ENCODE measurements at regions not wholly inside any gene's neighbourhood (a gene's known extent, or its start where the extent isn't known, plus 50 kb on each side); places are given as distances from the start of the nearest gene placed in this dataset.

GRCh38 chr21:16594191-16594590, 864.4 kb downstream of the USP25 start:
- no peaks in the 10 kb centered on the region for H3K4me1 Mint-ChIP-seq
- no peaks in the 10 kb centered on the region for H3K9me3 ChIP-seq
- no peak overlapping the region for H3K27ac Mint-ChIP-seq
- no peaks in the 10 kb centered on the region for H3K27me3 ChIP-seq (replicated peaks in 1 of 2; ENCODE audit: control insufficient read depth in 2 of 2, extremely low read depth in 1 of 2, insufficient read depth in 2 of 2, low read length in 1 of 2)
- H3K27me3 Mint-ChIP-seq, result no peaks in the 10 kb centered on the region
- ChIA-PET POLR2A (no interaction called here), CTCF (interaction anchor here in 1 of 2 donors (0.7 kb wide), 1 partner anchor 15 kb away, joined by 3 read pairs; no protein-coding TSS in a partner anchor)
- ATAC-seq (replicated peaks in 1 of 4), result no peak
- peaks cover 3 to 13% (median 7%) of the 10 kb centered on the region in 3 donors for H3K9me3 Mint-ChIP-seq
- no peak for DNase-seq
- H3K36me3 ChIP-seq (ENCODE audit: control insufficient read depth in 2 of 2, extremely low read depth in 1 of 2, insufficient read depth in 1 of 2, low read length in 1 of 2), result no peaks in the 10 kb centered on the region
- no peak overlapping the region for H3K4me3 Mint-ChIP-seq
- no peaks in the 10 kb centered on the region for H3K4me1 ChIP-seq (ENCODE audit: control insufficient read depth in 1 of 2, extremely low read depth in 1 of 2, insufficient read depth in 2 of 2, low read length in 2 of 2)
- WGBS (ENCODE audit: insufficient coverage), result no CpG with 5 or more reads among the region's 1 CpG
- H3K4me3 ChIP-seq (ENCODE audit: control insufficient read depth in 1 of 2, extremely low read depth in 1 of 2, low read length in 1 of 2), result no peak overlapping the region
- H3K36me3 Mint-ChIP-seq, result no peaks in the 10 kb centered on the region
- H3K27ac ChIP-seq (ENCODE audit: low read length), result no peak overlapping the region

- H3K27ac ChIP-seq (ENCODE audit: low read length), result no peak overlapping the region
- ChIA-PET CTCF (no interaction called here), POLR2A (no interaction called here)
- Mint-ChIP-seq H3K4me1 (no peaks in the 10 kb centered on the region), H3K4me3 (no peak overlapping the region), H3K36me3 (no peaks in the 10 kb centered on the region), H3K9me3 (peaks cover 3 to 13% (median 7%) of the 10 kb centered on the region in 3 donors), H3K27me3 (no peaks in the 10 kb centered on the region), H3K27ac (no peak overlapping the region)
- no peaks in the 10 kb centered on the region for H3K4me1 ChIP-seq (ENCODE audit: control insufficient read depth in 1 of 2, extremely low read depth in 1 of 2, insufficient read depth in 2 of 2, low read length in 2 of 2)
- ATAC-seq (replicated peaks in 1 of 4) (no peak), DNase-seq (no peak)
- no peaks in the 10 kb centered on the region for H3K36me3 ChIP-seq (ENCODE audit: control insufficient read depth in 2 of 2, extremely low read depth in 1 of 2, insufficient read depth in 1 of 2, low read length in 1 of 2)
- no peaks in the 10 kb centered on the region for H3K27me3 ChIP-seq (replicated peaks in 1 of 2; ENCODE audit: control insufficient read depth in 2 of 2, extremely low read depth in 1 of 2, insufficient read depth in 2 of 2, low read length in 1 of 2)
- H3K9me3 ChIP-seq, result no peaks in the 10 kb centered on the region
- no peak overlapping the region for H3K4me3 ChIP-seq (ENCODE audit: control insufficient read depth in 1 of 2, extremely low read depth in 1 of 2, low read length in 1 of 2)
- WGBS (ENCODE audit: insufficient coverage), result no CpG with 5 or more reads among the region's 4 CpGs
Measured at GRCh38 chr21:16596369-16596768, 866.6 kb downstream of the USP25 start.

- 90% methylated on average over 2 of the region's 7 CpGs for WGBS (ENCODE audit: insufficient coverage)
- H3K4me3 ChIP-seq (ENCODE audit: control insufficient read depth in 1 of 2, extremely low read depth in 1 of 2, low read length in 1 of 2), result no peak overlapping the region
- CTCF ChIA-PET, result no interaction called here
Measured at GRCh38 chr21:16597753-16598152, 868.0 kb downstream of the USP25 start.

GRCh38 chr21:16605597-16605996, 875.8 kb downstream of the USP25 start:
- WGBS (ENCODE audit: insufficient coverage), result 43% methylated on average over 2 of the region's 5 CpGs
- H3K9me3 Mint-ChIP-seq, result peaks cover 0 to 12% (median 5%) of the 10 kb centered on the region in 3 donors
- Histone ChIP-seq H3K36me3 (ENCODE audit: control insufficient read depth in 2 of 2, extremely low read depth in 1 of 2, insufficient read depth in 1 of 2, low read length in 1 of 2) (no peaks in the 10 kb centered on the region), H3K4me3 (ENCODE audit: control insufficient read depth in 1 of 2, extremely low read depth in 1 of 2, low read length in 1 of 2) (no peak overlapping the region), H3K27ac (ENCODE audit: low read length) (no peak overlapping the region), H3K4me1 (ENCODE audit: control insufficient read depth in 1 of 2, extremely low read depth in 1 of 2, insufficient read depth in 2 of 2, low read length in 2 of 2) (no peaks in the 10 kb centered on the region), H3K9me3 (no peaks in the 10 kb centered on the region), H3K27me3 (replicated peaks in 1 of 2; ENCODE audit: control insufficient read depth in 2 of 2, extremely low read depth in 1 of 2, insufficient read depth in 2 of 2, low read length in 1 of 2) (no peaks in the 10 kb centered on the region)
- no peaks in the 10 kb centered on the region for H3K27me3 Mint-ChIP-seq
- no peak overlapping the region for H3K4me3 Mint-ChIP-seq
- ChIA-PET POLR2A (no interaction called here), CTCF (no interaction called here)
- H3K27ac Mint-ChIP-seq, result no peak overlapping the region
- ATAC-seq (replicated peaks in 1 of 4), result no peak
- H3K36me3 Mint-ChIP-seq, result no peaks in the 10 kb centered on the region
- DNase-seq, result no peak
- H3K4me1 Mint-ChIP-seq, result no peaks in the 10 kb centered on the region

More at GRCh38 chr21:16597753-16598152, 868.0 kb downstream of the USP25 start:
- no peaks in the 10 kb centered on the region for H3K4me1 Mint-ChIP-seq
- POLR2A ChIA-PET, result no interaction called here
- Histone ChIP-seq H3K4me1 (ENCODE audit: control insufficient read depth in 1 of 2, extremely low read depth in 1 of 2, insufficient read depth in 2 of 2, low read length in 2 of 2) (no peaks in the 10 kb centered on the region), H3K36me3 (ENCODE audit: control insufficient read depth in 2 of 2, extremely low read depth in 1 of 2, insufficient read depth in 1 of 2, low read length in 1 of 2) (no peaks in the 10 kb centered on the region), H3K27me3 (replicated peaks in 1 of 2; ENCODE audit: control insufficient read depth in 2 of 2, extremely low read depth in 1 of 2, insufficient read depth in 2 of 2, low read length in 1 of 2) (no peaks in the 10 kb centered on the region), H3K27ac (ENCODE audit: low read length) (no peak overlapping the region), H3K9me3 (no peaks in the 10 kb centered on the region)
- H3K27me3 Mint-ChIP-seq, result no peaks in the 10 kb centered on the region
- no peak overlapping the region for H3K27ac Mint-ChIP-seq
- peaks cover 3 to 11% (median 4%) of the 10 kb centered on the region in 3 donors for H3K9me3 Mint-ChIP-seq
- H3K36me3 Mint-ChIP-seq, result no peaks in the 10 kb centered on the region
- ATAC-seq (replicated peaks in 1 of 4), result no peak
- DNase-seq, result no peak
- H3K4me3 Mint-ChIP-seq, result no peak overlapping the region

GRCh38 chr21:16606271-16606670, 876.5 kb downstream of the USP25 start:
- Histone ChIP-seq H3K9me3 (no peaks in the 10 kb centered on the region), H3K27ac (ENCODE audit: low read length) (no peak overlapping the region), H3K4me3 (ENCODE audit: control insufficient read depth in 1 of 2, extremely low read depth in 1 of 2, low read length in 1 of 2) (no peak overlapping the region), H3K27me3 (replicated peaks in 1 of 2; ENCODE audit: control insufficient read depth in 2 of 2, extremely low read depth in 1 of 2, insufficient read depth in 2 of 2, low read length in 1 of 2) (no peaks in the 10 kb centered on the region), H3K4me1 (ENCODE audit: control insufficient read depth in 1 of 2, extremely low read depth in 1 of 2, insufficient read depth in 2 of 2, low read length in 2 of 2) (no peaks in the 10 kb centered on the region), H3K36me3 (ENCODE audit: control insufficient read depth in 2 of 2, extremely low read depth in 1 of 2, insufficient read depth in 1 of 2, low read length in 1 of 2) (no peaks in the 10 kb centered on the region)
- no peaks in the 10 kb centered on the region for H3K27me3 Mint-ChIP-seq
- no peaks in the 10 kb centered on the region for H3K36me3 Mint-ChIP-seq
- H3K4me1 Mint-ChIP-seq, result no peaks in the 10 kb centered on the region
- no peak overlapping the region for H3K4me3 Mint-ChIP-seq
- WGBS (ENCODE audit: insufficient coverage), result no CpG with 5 or more reads among the region's 1 CpG
- no peak overlapping the region for H3K27ac Mint-ChIP-seq
- peaks cover 0 to 12% (median 5%) of the 10 kb centered on the region in 3 donors for H3K9me3 Mint-ChIP-seq
- POLR2A ChIA-PET, result no interaction called here
- CTCF ChIA-PET, result no interaction called here
- DNase-seq, result no peak
- no peak for ATAC-seq (replicated peaks in 1 of 4)

- no peak overlapping the region for H3K27ac Mint-ChIP-seq
- ATAC-seq (replicated peaks in 1 of 4) (no peak), DNase-seq (no peak)
- H3K4me1 ChIP-seq (ENCODE audit: control insufficient read depth in 1 of 2, extremely low read depth in 1 of 2, insufficient read depth in 2 of 2, low read length in 2 of 2), result no peaks in the 10 kb centered on the region
- WGBS (ENCODE audit: insufficient coverage), result no CpG with 5 or more reads among the region's 3 CpGs
- no peak overlapping the region for H3K4me3 Mint-ChIP-seq
- H3K4me1 Mint-ChIP-seq, result no peaks in the 10 kb centered on the region
- ChIA-PET POLR2A (no interaction called here), CTCF (no interaction called here)
- H3K9me3 ChIP-seq, result no peaks in the 10 kb centered on the region
- H3K27ac ChIP-seq (ENCODE audit: low read length), result no peak overlapping the region
- no peaks in the 10 kb centered on the region for H3K27me3 ChIP-seq (replicated peaks in 1 of 2; ENCODE audit: control insufficient read depth in 2 of 2, extremely low read depth in 1 of 2, insufficient read depth in 2 of 2, low read length in 1 of 2)
- H3K9me3 Mint-ChIP-seq, result peaks cover 0 to 18% (median 5%) of the 10 kb centered on the region in 3 donors
- H3K36me3 ChIP-seq (ENCODE audit: control insufficient read depth in 2 of 2, extremely low read depth in 1 of 2, insufficient read depth in 1 of 2, low read length in 1 of 2), result no peaks in the 10 kb centered on the region
- no peaks in the 10 kb centered on the region for H3K36me3 Mint-ChIP-seq
- no peaks in the 10 kb centered on the region for H3K27me3 Mint-ChIP-seq
- H3K4me3 ChIP-seq (ENCODE audit: control insufficient read depth in 1 of 2, extremely low read depth in 1 of 2, low read length in 1 of 2), result no peak overlapping the region
Measured at GRCh38 chr21:16608209-16608830, 878.5 kb downstream of the USP25 start.

- Histone ChIP-seq H3K9me3 (no peaks in the 10 kb centered on the region), H3K36me3 (ENCODE audit: control insufficient read depth in 2 of 2, extremely low read depth in 1 of 2, insufficient read depth in 1 of 2, low read length in 1 of 2) (no peaks in the 10 kb centered on the region), H3K27me3 (replicated peaks in 1 of 2; ENCODE audit: control insufficient read depth in 2 of 2, extremely low read depth in 1 of 2, insufficient read depth in 2 of 2, low read length in 1 of 2) (no peaks in the 10 kb centered on the region), H3K27ac (ENCODE audit: low read length) (no peak overlapping the region), H3K4me3 (ENCODE audit: control insufficient read depth in 1 of 2, extremely low read depth in 1 of 2, low read length in 1 of 2) (no peak overlapping the region), H3K4me1 (ENCODE audit: control insufficient read depth in 1 of 2, extremely low read depth in 1 of 2, insufficient read depth in 2 of 2, low read length in 2 of 2) (no peaks in the 10 kb centered on the region)
- CTCF ChIA-PET, result no interaction called here
- peaks cover 8 to 22% (median 17%) of the 10 kb centered on the region in 3 donors for H3K9me3 Mint-ChIP-seq
- POLR2A ChIA-PET, result no interaction called here
- 71% methylated on average over 1 of the region's 2 CpGs for WGBS (ENCODE audit: insufficient coverage)
- no peak overlapping the region for H3K27ac Mint-ChIP-seq
- H3K36me3 Mint-ChIP-seq, result no peaks in the 10 kb centered on the region
- no peaks in the 10 kb centered on the region for H3K4me1 Mint-ChIP-seq
- no peaks in the 10 kb centered on the region for H3K27me3 Mint-ChIP-seq
- no peak for ATAC-seq (replicated peaks in 1 of 4)
- no peak overlapping the region for H3K4me3 Mint-ChIP-seq
- no peak for DNase-seq
Measured at GRCh38 chr21:16619281-16619680, 889.5 kb downstream of the USP25 start.

Measured in T-cell (primary cell).